Right ventricle myocardium superior (tissue), 1 donor: ENCODE measurements at regions not wholly inside any gene's neighbourhood (a gene's known extent, or its start where the extent isn't known, plus 50 kb on each side); places are given as distances from the start of the nearest gene placed in this dataset.
"Not testable (repeated sequence)": the region's sequence is repeated elsewhere in the genome, so short reads cannot be mapped to it uniquely, and the experiment has no call there.

ENCODE experiments used
- ATAC-seq: fragments of 200-7000 bp; cut with Tn5 transposase; one replicate; pipeline ENCODE4 v1.9.1; 2020; ENCODE audit warnings: mild to moderate bottlenecking; ENCODE audit not compliant: poor library complexity
- DNase-seq: peaks from one replicate; pipeline ENCODE4 v3.0.0-alpha.2; 2020
- intact Hi-C: fragments of 100-400 bp; cut with DNase I; formaldehyde crosslinking; loops from one replicate; pipeline ENCODE4 v1.11.2; 2022
- donor health status: DM: no; HTN: yes; CAD: no; lungs with severe emphysema.

- ATAC-seq, intact Hi-C loops, DNase-seq: not testable (repeated sequence)
These were observed 186.1 kb downstream of the LMLN start for GRCh38 chr3:198146070-198146469.

GRCh38 chr3:198146559-198147164 is 186.6 kb downstream of the LMLN start:
- intact Hi-C loops, DNase-seq: not testable (repeated sequence)
- peak; percentile 16 for ATAC-seq

DNA sequence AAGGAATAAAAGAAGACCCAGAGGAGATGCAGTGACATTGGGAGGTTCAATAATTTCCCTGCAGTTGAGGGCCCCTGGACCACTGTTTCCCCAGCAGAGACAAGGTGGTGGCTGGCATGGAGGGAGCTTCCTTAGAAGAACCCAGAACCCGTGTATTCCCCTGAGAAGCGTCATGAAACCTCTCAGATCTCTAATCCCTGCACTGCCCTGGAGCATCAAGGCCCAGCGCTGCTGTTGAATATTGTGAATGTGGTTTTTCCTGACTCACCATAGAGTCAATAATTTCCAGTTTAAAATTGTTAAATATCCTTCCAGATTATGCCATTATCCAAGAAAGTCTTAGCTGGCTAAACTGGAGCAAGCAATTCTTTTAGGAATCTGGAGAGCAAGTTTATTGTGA is 187.2 kb downstream of the LMLN start:
- ATAC-seq, DNase-seq, intact Hi-C loops: not testable (repeated sequence)

- DNase-seq, intact Hi-C loops, ATAC-seq: not testable (repeated sequence)
These were observed 188.0 kb downstream of the LMLN start for GRCh38 chr3:198147993-198148392.

DNA sequence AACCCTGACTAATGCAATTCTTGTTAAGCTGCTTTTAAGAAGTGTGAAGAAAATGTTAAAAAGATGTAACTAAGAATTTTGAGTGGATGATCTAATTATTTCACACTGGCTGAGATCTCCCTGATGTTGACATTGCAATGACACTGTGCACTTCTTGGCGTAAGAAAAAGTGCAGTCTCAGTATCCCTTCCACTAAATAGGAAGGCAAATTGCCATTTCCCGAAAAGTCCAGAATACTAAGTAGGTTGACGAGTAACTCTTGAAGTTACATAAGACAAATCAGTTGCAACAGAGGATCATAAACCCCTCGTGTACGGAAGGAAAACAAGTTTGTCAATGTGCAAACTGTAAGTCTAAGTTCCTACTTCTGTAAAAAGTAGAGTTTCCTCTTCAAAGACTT is 189.9 kb downstream of the LMLN start:
- peak; percentile 30 for ATAC-seq
- intact Hi-C loops, DNase-seq: not testable (repeated sequence)

DNA sequence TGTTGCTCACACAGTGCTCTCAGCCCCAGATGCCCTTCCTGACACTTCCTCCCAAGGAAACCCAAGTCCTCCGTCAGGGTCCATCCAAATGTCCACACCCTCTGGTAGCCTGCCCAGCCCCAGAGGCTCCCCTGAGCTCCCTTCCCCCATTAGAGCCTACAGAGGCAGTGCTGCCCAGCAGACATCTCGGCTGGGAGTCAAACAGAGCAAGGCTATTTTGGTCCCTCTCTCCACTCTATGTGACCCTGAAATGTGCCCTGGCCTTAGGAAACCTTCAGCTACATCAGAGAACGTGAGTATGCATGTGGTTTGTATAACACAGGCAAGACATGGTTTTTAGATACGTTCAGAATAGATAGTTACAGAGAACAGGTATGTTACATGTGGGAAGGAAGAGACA is 191.8 kb downstream of the LMLN start:
- DNase-seq, intact Hi-C loops: not testable (repeated sequence)
- peak; percentile 92 for ATAC-seq

DNA sequence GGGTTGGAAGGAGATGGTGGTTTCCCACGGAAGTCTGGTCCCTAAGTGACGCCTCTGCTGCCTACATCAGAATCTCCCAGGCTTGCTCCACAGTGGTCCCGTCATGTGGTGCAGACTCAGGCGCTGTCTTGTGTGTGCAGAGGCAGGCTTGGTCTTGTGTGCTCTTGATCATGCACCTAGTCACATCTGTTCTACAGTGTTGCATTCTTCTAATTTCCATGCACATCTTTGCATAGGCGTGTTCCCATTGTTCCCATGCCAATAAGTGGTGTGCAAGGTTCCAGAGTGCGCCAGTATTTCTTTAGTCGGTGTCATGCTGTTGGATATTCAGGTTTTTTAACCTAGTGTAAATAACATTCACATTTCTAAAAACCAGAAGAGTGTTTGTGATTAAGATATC is 195.8 kb downstream of the LMLN start:
- intact Hi-C loops, ATAC-seq, DNase-seq: not testable (repeated sequence)

- peak; percentile 74 for ATAC-seq
- DNase-seq, intact Hi-C loops: not testable (repeated sequence)
These were observed 197.3 kb downstream of the LMLN start for GRCh38 chr3:198157231-198157868.

GRCh38 chr3:198158007-198158406 is 198.0 kb downstream of the LMLN start:
- intact Hi-C loops, DNase-seq, ATAC-seq: not testable (repeated sequence)

GRCh38 chr3:198167339-198168039 is 207.5 kb downstream of the LMLN start:
- DNase-seq, result peak; percentile 79
- intact Hi-C loops, ATAC-seq: not testable (repeated sequence)

GRCh38 chr3:198170781-198171180 is 210.8 kb downstream of the LMLN start:
- intact Hi-C loops, DNase-seq, ATAC-seq: not testable (repeated sequence)

DNA sequence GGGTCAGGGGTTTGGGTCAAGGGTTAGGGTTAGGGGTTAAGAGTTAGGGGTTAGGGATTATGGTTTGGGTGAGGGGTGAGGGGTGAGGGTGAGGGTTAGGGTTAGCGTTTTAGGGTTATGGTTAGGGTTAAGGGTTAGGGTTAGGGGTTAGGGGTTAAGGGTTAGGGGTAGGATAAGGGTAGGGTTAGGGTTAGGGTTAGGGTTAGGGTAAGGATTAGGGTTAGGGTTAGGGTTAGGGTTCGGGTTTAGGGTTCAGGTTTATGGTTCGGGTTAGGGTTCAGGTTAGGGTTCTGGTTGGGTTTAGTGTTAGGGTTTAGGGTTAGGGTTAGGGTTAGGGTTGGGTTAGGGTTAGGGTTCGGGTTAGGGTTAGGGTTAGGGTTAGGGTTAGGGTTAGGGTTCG is 213.1 kb downstream of the LMLN start:
- ATAC-seq, intact Hi-C loops: not testable (repeated sequence)

DNA sequence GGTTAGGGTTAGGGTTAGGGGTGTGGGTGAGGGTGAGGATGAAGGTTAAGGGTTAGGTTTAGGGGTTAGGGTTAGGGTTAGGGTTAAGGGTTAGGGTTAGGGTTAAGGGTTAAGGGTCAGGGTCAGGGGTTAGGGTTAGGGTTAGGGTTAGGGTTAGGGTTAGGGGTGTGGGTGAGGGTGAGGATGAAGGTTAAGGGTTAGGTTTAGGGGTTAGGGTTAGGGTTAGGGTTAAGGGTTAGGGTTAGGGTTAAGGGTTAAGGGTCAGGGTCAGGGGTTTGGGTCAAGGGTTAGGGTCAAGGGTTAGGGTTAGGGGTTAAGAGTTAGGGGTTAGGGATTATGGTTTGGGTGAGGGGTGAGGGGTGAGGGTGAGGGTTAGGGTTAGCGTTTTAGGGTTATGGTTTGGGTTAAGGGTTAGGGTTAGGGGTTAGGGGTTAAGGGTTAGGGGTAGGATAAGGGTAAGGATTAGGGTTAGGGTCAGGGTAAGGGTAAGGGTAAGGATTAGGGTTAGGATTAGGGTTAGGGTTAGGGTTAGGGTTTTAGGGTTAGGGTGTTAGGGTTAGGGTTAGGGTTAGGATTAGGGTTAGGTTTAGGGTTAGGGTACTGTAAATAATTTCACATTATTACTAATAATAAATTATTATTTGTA is 214.0 kb downstream of the LMLN start:
- intact Hi-C loops, ATAC-seq, DNase-seq: not testable (repeated sequence)

More for the DNA sequence above, 213.1 kb downstream of the LMLN start:
- not testable (repeated sequence) for DNase-seq
